ENCODE measurements at regions not wholly inside any gene's neighbourhood (a gene's known extent, or its start where the extent isn't known, plus 50 kb on each side); places are given as distances from the start of the nearest gene placed in this dataset.

GRCh38 chr14:38038986-38039385, 168.7 kb upstream of the SSTR1 start:
- TF ChIP-seq CTCF (IDR thresholded peaks at IDR 0.05) (no peak), POLR2A (IDR thresholded peaks at IDR 0.05) (no peak)

Measured in ovary (tissue), 3 donors.